Femur (tissue), 1 donor: ENCODE measurements at regions not wholly inside any gene's neighbourhood (a gene's known extent, or its start where the extent isn't known, plus 50 kb on each side); places are given as distances from the start of the nearest gene placed in this dataset.

Experiments
- DNase-seq: peaks from one replicate; pipeline ENCODE4 v3.0.0-alpha.2; 2017

DNA sequence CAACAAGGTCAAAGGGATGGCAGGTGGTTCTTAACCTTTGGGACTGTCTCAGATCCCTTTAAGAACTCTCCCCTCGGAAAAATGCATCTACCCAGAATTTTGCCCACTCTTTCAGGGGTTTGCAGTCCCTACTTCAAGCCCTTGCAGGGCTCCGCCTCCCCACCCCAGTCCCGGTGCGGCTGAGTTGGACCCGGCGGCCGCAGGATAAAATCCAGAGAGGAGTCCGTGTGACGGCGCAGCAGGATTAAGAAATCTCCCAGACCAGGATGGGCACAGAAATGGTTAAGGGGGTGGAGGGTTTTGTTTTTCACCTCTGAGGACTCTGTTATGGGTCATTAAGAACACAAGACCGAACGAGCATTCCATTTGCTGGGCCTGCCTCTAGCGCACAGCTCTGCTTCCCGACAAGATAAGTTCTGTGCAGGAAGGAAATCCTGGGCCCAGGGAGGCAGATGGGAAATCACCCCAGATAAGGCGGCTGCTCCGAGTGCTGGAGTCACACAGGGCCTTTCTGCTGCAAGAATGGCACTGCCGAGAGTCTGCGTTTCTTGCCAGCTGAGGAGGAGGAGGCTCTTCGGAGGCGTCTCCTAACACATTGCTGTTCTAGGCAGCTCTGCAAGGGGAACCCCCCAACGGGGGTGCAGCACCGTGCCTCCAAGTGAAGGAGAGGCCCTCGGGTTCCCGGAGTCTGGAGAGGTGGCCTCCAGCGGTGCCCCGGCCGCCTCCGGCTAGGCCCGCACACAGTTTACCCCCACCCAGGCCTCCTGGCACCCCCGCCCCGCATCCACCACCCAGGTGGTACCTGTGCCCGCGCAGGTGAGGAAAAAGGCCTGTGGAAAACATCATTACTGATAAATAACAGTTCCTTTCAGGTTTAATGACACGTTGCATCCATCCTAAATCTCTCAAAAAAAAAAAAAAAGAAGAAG lies 277.6 kb downstream of the BCOR start:
- no peak for DNase-seq

GRCh38 chrX:39820938-39821708 lies 276.6 kb downstream of the BCOR start:
- DNase-seq: peak; percentile 49

- DNase-seq: no peak
Observed at GRCh38 chrX:39821709-39822095, 276.1 kb downstream of the BCOR start.

GRCh38 chrX:39822133-39822748 lies 275.5 kb downstream of the BCOR start:
- no peak for DNase-seq

DNA sequence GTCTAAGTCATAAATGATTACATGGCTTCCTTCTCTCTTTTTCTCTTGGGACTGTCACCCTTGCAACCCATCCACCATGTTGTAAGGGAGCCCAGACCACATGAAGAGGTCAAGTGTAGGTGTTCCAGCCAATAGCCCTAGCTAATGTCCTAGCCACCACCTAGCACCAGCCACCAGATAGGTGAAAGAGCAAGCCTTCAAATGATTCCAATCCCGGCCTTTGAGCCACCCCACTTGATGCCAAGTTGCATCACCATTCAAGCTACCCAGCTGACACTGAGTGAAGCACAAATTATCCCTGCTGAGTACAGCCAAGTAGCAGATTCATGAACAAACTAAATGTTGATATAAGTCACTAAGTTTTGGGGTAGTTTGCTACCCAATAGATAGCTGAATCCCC lies 274.3 kb downstream of the BCOR start:
- no peak for DNase-seq

DNA sequence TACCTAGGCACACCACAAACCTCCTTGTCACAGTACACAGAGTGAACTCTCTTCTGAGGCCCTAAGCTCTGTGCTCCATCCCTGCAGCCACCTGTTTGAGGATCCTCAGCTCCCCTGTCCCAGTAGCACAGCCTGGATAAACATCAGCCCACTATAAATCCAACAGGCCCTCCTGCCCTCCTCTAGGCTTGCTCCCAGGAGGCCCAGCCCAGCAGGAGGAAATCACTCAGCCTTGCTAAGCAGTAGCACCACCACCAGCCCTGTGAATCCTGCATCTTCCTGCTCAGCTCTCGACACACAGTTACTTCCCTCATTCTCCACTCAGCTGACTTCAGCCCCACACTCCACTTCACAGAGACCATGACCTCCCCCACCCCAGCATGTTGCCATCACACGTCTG lies 273.9 kb downstream of the BCOR start:
- DNase-seq: no peak

DNA sequence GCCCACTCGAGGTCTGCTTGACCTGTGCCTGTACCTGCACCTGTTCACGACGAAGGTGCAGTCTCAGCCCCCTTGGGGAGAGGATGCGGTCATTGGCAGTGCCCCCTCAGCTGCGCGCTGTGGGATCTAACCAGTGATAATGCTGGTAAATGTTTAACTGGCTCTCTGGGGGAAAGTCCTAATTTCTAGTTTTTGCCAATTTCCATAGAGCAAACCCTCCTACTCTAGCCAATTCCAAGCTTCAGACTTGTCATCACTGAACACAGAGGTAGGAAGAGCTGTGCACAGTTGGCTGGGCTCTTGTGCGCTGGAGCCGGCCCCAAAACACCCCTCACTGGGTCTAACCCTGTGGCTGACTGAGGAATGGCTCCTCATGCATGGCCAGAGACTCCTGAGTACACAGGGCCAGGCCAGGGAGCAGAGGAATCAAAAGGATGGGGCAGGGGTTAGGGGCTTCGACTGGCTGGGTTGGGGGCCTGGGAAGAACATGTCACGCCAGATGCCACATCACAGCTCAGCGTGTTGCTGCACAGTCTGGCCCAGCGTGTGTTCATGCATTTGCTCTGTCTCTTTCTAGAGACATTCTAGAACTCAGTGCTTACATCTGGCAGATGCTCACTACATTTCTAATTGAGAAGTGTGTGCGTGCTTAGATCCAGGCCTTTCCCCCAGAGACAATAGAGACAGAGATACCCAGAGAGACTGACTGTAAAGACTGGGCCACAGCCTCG lies 270.8 kb downstream of the BCOR start:
- no peak for DNase-seq

DNA sequence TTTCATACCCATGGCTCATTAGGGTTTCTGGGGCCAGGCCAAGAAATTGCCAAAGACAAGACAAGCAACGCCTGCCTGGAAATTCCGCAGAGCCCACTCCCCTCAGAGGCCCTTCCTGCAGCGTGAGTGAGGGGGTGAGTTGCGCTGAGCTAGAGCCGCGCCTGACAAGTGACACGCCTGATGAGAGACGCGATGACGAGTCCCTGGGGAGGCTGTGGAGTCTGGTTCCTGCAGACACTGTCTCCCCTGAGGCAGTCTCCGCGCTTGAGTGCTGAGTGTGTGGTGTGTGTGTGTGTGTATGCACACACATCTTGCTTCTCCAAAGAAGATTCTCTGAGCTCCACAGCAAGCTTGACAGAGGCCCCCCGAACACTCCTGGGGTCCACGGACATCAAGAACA lies 269.8 kb downstream of the BCOR start:
- no peak for DNase-seq

DNA sequence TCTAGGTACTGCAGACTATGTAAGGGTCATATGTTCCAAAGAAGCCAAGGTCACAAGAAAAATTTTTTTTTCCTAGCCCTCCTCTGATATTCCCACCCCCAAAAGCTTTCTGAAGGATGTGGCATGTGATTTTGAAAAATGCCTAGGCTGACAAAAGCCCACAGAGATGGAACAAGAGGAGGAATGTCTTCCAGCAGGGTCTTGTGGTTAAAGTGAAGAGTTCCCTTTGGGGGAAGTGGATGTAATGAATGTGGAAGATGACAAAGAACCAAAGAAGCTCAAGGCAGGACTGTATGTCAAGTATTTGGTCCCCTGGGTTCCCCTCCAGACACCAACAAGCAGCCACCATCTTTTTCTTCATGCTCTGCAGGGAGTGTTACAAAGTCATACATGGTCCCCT lies 268.8 kb downstream of the BCOR start:
- no peak for DNase-seq

GRCh38 chrX:39829965-39830364 lies 267.8 kb downstream of the BCOR start:
- DNase-seq: no peak

- DNase-seq: no peak
Observed at GRCh38 chrX:39830414-39830813, 267.3 kb downstream of the BCOR start.

GRCh38 chrX:39832211-39832610 lies 265.5 kb downstream of the BCOR start:
- DNase-seq: no peak

DNA sequence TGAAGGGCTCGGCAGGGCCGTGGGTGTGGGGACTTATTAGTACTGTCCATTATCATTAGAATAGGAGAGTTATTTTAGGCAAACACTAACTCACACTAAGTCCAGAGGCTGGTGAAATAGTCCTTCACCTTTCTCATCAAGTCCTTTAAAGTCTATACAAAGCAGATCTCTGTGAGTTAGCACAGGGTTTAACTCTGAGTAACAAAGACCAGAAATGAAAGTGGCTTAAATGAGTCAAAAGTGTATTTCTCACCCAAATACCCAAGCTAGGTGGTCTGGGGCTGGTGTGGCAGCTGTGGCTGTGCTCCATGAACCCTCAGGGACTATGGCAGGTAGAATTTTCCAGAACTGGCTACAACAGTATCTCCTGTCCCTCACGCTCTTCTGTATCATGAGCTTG lies 263.2 kb downstream of the BCOR start:
- no peak for DNase-seq

DNA sequence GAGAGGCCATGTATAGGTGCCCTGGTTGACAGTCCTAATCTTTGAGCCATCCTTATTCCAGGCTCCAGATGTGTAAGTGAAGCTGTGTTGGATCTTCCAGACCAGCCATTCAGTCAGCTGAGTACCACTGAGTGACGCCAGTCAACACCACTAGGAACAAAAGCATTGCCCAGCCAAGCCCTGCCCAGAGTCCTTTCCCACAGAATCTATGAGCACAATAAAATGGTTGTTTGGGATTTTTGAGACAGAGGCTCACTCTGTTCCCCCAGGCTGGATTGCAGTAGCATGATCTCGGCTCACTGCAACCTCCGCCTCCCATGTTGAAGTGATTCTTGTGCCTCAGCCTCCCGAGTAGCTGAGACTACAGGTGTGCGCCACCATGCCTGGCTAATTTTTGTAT lies 262.5 kb downstream of the BCOR start:
- no peak for DNase-seq

- no peak for DNase-seq
Observed at GRCh38 chrX:39835776-39836175, 262.0 kb downstream of the BCOR start.

DNA sequence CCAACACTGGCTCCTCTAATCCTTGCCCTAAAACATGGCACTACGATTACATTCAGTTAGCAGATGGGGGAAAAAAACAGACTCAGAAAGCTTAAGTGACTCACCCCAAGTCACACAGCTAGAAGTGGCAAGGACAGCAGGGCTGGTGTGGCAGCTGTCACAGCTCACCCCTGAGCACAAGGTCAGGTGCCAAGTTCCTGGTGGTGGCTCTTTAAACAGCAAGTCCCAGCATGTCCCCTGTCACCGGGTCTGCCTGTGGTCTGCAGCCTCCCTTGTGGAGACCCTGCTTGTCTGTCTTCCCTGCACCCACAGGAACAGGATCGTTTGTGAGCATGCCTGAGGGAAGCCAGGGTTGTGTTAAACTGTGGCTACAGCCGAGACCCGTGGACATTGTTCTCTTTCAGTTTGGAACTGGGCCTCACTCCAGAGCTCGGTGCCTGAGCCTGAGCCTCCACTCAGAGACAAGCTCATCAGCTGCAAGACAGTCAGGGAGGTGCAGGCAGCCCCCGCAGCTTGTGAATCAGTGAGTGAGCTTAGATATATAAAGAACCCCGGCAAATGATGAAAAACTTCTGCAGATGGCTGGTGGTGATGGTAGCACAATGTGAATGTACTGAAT lies 260.8 kb downstream of the BCOR start:
- no peak for DNase-seq

DNA sequence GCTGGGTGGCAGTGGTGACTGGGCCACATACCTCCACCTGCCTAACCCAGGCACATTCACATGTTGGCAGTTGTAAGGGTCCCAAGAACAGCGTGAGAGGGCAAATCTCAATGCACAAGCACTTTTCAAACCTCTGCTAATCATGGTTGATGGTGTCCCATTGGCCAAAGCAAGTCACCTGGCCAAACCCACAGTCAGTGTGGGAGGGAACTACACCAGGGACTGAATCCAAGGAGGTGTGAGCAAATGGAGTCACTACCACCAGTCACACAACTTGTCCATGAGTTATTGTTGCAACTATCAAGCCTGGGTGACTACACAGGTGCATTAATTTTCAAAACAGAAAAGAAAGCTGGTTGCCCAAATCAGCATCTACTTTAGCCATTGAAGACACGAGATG lies 260.1 kb downstream of the BCOR start:
- DNase-seq: no peak

DNA sequence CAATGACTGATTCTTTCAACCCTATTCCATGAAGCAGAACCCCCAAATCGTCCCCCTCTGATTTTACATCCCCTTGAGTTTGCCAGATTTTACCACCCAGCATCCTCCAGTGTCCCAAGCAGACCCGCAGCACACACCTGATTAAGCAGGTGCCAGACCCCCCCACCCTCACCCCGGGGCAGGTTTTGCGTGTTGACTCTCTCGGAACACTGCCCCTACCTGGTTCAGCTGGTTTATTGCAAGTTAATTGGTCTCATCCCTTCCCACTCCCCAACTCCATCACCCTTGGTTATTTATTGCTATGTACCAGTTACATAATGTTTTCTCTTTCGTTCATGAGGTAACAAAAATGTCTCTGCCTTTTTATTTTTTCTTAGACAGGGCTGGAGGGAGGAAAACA lies 258.4 kb downstream of the BCOR start:
- DNase-seq: no peak

DNA sequence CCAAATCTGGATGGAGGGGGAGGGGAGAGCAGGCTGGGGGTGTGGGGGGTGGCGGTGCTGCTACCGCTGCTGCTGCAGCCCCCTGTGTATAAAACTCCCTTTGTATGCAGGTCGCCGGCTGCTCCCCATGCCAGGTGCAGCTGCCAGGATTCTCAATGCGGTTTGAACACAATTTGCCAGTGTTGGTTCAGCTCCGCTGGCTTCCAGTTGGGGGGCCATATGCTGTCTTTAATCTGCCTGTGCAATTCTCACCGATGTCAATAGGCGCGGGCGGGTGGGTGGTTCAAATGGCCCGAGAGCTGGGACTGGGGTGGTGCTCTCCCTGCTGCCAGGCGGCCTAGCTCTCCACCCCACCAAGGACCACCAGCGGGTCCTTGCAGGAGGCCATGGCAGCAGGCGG lies 257.6 kb downstream of the BCOR start:
- DNase-seq: peak; percentile 42

- no peak for DNase-seq
Observed at GRCh38 chrX:39840581-39841093, 257.1 kb downstream of the BCOR start.

- no peak for DNase-seq
Observed at GRCh38 chrX:39841604-39842003, 256.2 kb downstream of the BCOR start.

GRCh38 chrX:39842281-39842973 lies 255.3 kb downstream of the BCOR start:
- no peak for DNase-seq
